Daoy (cell line): ENCODE measurements at regions not wholly inside any gene's neighbourhood (a gene's known extent, or its start where the extent isn't known, plus 50 kb on each side); places are given as distances from the start of the nearest gene placed in this dataset.

Source experiments
- DNase-seq: peaks from one replicate; pipeline ENCODE4 v3.0.0-alpha.2; 2015; ENCODE audit warnings: low read depth

GRCh38 chr9:79013715-79014610 lies 557.8 kb upstream of the TLE4 start:
- no peak for DNase-seq

GRCh38 chr9:79014929-79015699 lies 556.7 kb upstream of the TLE4 start:
- no peak for DNase-seq

- DNase-seq = no peak
These were observed 555.8 kb upstream of the TLE4 start for GRCh38 chr9:79015951-79016350.

- DNase-seq = no peak
These were observed 551.5 kb upstream of the TLE4 start for GRCh38 chr9:79020276-79020675.

- no peak for DNase-seq
These were observed 550.7 kb upstream of the TLE4 start for GRCh38 chr9:79021084-79021483.

- peak; percentile 68 for DNase-seq
These were observed 548.6 kb upstream of the TLE4 start for GRCh38 chr9:79023134-79023580.

- DNase-seq = no peak
These were observed 545.4 kb upstream of the TLE4 start for GRCh38 chr9:79026316-79026715.

GRCh38 chr9:79028101-79028500 lies 543.7 kb upstream of the TLE4 start:
- DNase-seq = no peak

GRCh38 chr9:79034583-79034982 lies 537.2 kb upstream of the TLE4 start:
- DNase-seq = no peak

- DNase-seq = no peak
These were observed 534.4 kb upstream of the TLE4 start for GRCh38 chr9:79037338-79037737.

- DNase-seq = no peak
These were observed 531.1 kb upstream of the TLE4 start for GRCh38 chr9:79040671-79041070.

- DNase-seq = no peak
These were observed 530.5 kb upstream of the TLE4 start for GRCh38 chr9:79041266-79041665.

- DNase-seq = no peak
These were observed 527.8 kb upstream of the TLE4 start for GRCh38 chr9:79043916-79044315.

GRCh38 chr9:79046401-79046800 lies 525.4 kb upstream of the TLE4 start:
- DNase-seq = no peak

- no peak for DNase-seq
These were observed 522.4 kb upstream of the TLE4 start for GRCh38 chr9:79049371-79049770.

GRCh38 chr9:79053598-79053997 lies 518.2 kb upstream of the TLE4 start:
- DNase-seq = no peak

- DNase-seq = no peak
These were observed 517.3 kb upstream of the TLE4 start for GRCh38 chr9:79054500-79054899.

GRCh38 chr9:79056041-79056440 lies 515.7 kb upstream of the TLE4 start:
- DNase-seq = no peak

- DNase-seq = no peak
These were observed 514.2 kb upstream of the TLE4 start for GRCh38 chr9:79057576-79057975.

GRCh38 chr9:79060766-79061165 lies 511.0 kb upstream of the TLE4 start:
- no peak for DNase-seq

GRCh38 chr9:79061752-79062616 lies 509.8 kb upstream of the TLE4 start:
- DNase-seq = no peak

GRCh38 chr9:79073201-79073600 lies 498.6 kb upstream of the TLE4 start:
- no peak for DNase-seq
